ENCODE measurements at regions not wholly inside any gene's neighbourhood (a gene's known extent, or its start where the extent isn't known, plus 50 kb on each side); places are given as distances from the start of the nearest gene placed in this dataset.
"Not testable (repeated sequence)": the region's sequence is repeated elsewhere in the genome, so short reads cannot be mapped to it uniquely, and the experiment has no call there.

GRCh38 chr10:84607523-84607922 lies 279.1 kb downstream of the CCSER2 start:
- ATAC-seq (no peak), DNase-seq (ENCODE audit: low spot score in 2 of 2) (no peak)
- Mint-ChIP-seq H3K27ac (no peak overlapping the region), H3K9me3 (no peaks in the 10 kb centered on the region), H3K36me3 (no peaks in the 10 kb centered on the region)

DNA sequence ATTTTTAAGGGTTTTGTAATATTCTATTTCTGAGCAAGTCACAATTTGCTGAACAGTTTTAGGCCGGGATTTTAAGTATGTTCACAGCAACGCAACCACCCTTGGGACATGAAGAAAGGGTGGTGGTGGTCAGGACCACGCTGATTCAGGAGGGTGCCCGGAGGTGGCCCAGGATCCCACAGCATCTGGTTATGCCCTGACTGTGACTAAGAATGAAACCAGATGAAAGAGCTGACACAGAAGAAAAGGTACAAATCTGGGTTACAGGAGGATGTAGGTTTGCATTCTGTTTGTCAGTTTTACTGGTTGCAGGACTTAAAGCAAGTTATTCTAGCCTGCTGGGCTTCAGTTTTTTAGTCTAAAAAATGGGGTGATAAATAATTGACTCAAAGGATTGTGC lies 279.7 kb downstream of the CCSER2 start:
- Mint-ChIP-seq H3K27ac (no peak overlapping the region), H3K9me3 (no peaks in the 10 kb centered on the region), H3K36me3 (no peaks in the 10 kb centered on the region)
- DNase-seq (ENCODE audit: low spot score in 2 of 2) (no peak), ATAC-seq (peak; percentile 55 to 63)

GRCh38 chr10:84613336-84614021 lies 285.1 kb downstream of the CCSER2 start:
- Mint-ChIP-seq H3K9me3 (no peaks in the 10 kb centered on the region), H3K27ac (no peak overlapping the region), H3K36me3 (no peaks in the 10 kb centered on the region)
- ATAC-seq (peak in 1 of 2 donors; percentile 47), DNase-seq (ENCODE audit: low spot score in 2 of 2) (no peak)

DNA sequence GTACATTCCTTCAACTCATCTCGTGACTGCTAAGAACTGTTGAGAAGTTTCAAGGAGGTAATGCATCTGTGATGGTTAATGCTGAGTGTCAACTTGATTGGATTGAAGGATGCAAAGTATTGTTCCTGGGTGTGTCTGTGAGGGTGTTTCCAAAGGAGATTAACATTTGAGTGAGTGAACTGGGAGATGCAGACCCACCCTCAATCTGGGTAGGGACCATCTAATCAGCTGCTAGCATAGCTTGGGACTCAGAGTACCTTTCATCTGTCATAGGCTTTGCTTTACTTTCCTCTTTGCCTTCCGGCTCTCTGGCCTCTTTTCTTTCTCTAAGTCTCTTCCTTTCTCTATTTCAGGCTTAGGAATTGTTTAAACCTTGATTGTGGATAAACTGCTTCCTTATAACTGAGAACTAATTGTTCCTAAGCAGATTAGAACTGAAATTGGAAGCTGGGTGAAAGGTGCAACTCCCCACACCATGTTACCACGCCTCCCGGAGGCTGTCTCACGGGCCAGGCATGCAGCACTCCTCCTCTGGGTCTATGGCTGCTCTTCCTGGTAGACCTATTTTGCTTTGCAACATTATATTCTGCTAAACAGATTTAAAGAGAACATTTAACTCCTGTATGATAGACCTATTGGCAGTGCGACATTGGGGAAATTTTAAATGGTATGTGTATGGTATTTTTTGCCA lies 298.2 kb downstream of the CCSER2 start:
- no peak overlapping the region for H3K27ac Mint-ChIP-seq
- no peak for DNase-seq (ENCODE audit: low spot score in 2 of 2)
- ATAC-seq, result no peak
- no peaks in the 10 kb centered on the region for H3K9me3 Mint-ChIP-seq
- H3K36me3 Mint-ChIP-seq, result no peaks in the 10 kb centered on the region

DNA sequence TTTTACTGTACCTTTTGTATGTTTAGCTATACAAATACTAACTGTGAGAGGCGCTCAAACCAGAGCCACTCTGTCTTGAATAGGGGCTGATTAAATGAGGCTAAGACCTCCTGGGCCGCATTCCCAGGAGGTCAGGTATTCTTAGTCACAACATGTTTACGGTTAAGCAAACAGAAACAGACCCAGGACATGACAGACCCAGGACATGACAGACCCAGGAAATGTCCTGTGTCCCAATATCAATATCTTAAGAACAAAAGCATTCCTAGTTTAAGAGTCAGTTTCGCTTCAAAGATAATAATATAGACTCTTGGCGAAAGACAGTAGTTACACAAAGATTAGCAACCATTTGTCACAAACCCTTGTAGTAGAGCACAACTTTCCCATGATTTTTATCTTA lies 304.5 kb downstream of the CCSER2 start:
- H3K9me3 Mint-ChIP-seq, result no peaks in the 10 kb centered on the region
- ATAC-seq (no peak), DNase-seq (ENCODE audit: low spot score in 2 of 2) (no peak)
- H3K27ac Mint-ChIP-seq, result no peak overlapping the region
- no peaks in the 10 kb centered on the region for H3K36me3 Mint-ChIP-seq

DNA sequence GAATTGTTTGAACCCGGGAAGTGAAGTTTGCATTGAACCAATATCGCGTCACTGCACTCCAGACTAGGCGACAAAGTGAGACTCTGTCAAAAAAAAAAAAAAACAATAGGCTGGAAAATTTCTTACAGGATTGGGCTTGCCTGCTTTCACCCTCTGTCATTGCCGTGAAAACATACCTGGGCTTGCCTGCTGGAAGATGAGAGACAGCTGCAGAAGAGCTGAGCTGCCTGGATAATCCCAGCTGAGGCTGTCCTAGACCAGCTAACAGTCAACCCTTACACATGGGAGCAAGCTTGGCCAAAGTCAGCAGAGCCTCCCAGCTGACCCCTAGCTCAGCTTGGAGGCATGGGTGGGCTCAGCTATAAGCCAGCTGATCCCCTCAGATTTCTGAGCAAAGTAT lies 306.2 kb downstream of the CCSER2 start:
- no peak overlapping the region for H3K27ac Mint-ChIP-seq
- ATAC-seq (no peak), DNase-seq (ENCODE audit: low spot score in 2 of 2) (no peak)
- no peaks in the 10 kb centered on the region for H3K36me3 Mint-ChIP-seq
- H3K9me3 Mint-ChIP-seq, result no peaks in the 10 kb centered on the region

GRCh38 chr10:84650628-84651027 lies 322.2 kb downstream of the CCSER2 start:
- ATAC-seq; H3K9me3 Mint-ChIP-seq; H3K27ac Mint-ChIP-seq; DNase-seq (ENCODE audit: low spot score in 2 of 2); H3K36me3 Mint-ChIP-seq: not testable (repeated sequence)

- DNase-seq (ENCODE audit: low spot score in 2 of 2) (no peak), ATAC-seq (peak in 1 of 2 donors; percentile 32)
- Mint-ChIP-seq H3K27ac (no peak overlapping the region), H3K9me3 (no peaks in the 10 kb centered on the region), H3K36me3 (no peaks in the 10 kb centered on the region)
Measured at GRCh38 chr10:84654671-84655070, 326.3 kb downstream of the CCSER2 start.

DNA sequence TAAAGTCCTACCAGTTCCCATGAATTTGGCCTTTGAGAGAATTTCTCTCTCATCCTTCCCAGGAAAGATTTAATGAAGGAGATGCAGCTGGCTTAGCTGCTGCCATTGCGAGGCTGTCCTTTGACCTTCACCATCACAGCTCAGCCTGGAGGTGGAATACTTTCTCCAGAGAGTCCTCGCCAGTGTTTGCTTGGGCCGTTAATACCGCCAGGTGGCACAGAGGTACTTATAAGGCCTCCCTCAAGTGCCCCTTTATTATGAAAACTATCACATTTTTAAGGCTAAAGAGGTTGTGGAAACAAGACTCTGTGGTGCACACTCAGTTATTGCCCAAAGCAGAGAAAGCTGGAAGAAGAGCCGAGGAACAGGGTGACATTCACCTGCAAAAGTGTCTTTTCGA lies 330.6 kb downstream of the CCSER2 start:
- H3K27ac Mint-ChIP-seq, result no peak overlapping the region
- ATAC-seq (no peak), DNase-seq (ENCODE audit: low spot score in 2 of 2) (no peak)
- H3K36me3 Mint-ChIP-seq, result no peaks in the 10 kb centered on the region
- no peaks in the 10 kb centered on the region for H3K9me3 Mint-ChIP-seq

GRCh38 chr10:84659497-84660439 lies 331.4 kb downstream of the CCSER2 start:
- no peak overlapping the region for H3K27ac Mint-ChIP-seq
- no peaks in the 10 kb centered on the region for H3K9me3 Mint-ChIP-seq
- no peak for DNase-seq (ENCODE audit: low spot score in 2 of 2)
- no peak for ATAC-seq
- no peaks in the 10 kb centered on the region for H3K36me3 Mint-ChIP-seq

GRCh38 chr10:84660450-84661159 lies 332.2 kb downstream of the CCSER2 start:
- ATAC-seq (no peak), DNase-seq (ENCODE audit: low spot score in 2 of 2) (no peak)
- Mint-ChIP-seq H3K9me3 (no peaks in the 10 kb centered on the region), H3K36me3 (no peaks in the 10 kb centered on the region), H3K27ac (peak overlapping the region in 1 of 2 donors; percentile 32)

DNA sequence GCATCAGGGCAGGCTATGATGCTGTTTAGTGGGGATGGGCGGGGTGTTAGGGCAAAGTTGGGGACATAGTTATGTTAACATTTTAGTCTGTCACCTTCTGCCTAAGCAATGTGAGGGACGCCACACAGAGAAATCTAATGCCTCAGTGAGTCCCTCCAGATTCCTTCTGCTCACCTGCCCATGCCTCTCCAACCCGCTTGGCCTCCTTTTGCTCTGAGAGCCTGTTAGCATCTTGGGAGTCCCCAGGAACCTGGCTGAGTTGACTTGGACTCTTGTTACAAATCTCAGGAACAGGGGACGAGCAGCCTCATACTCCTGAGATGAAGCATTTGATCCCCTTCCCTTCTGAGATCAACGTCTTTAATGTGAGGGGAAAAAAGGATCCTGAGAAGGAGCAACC lies 336.8 kb downstream of the CCSER2 start:
- H3K9me3 Mint-ChIP-seq, result no peaks in the 10 kb centered on the region
- no peak overlapping the region for H3K27ac Mint-ChIP-seq
- no peak for DNase-seq (ENCODE audit: low spot score in 2 of 2)
- no peaks in the 10 kb centered on the region for H3K36me3 Mint-ChIP-seq
- no peak for ATAC-seq

- ATAC-seq, result peak in 1 of 2 donors; percentile 61
- peak in 1 of 2 donors; percentile 53 for DNase-seq (ENCODE audit: low spot score in 2 of 2)
Measured at GRCh38 chr10:84665883-84666463, 337.6 kb downstream of the CCSER2 start.

GRCh38 chr10:84668186-84668763 lies 339.9 kb downstream of the CCSER2 start:
- Mint-ChIP-seq H3K36me3 (no peaks in the 10 kb centered on the region), H3K27ac (no peak overlapping the region), H3K9me3 (no peaks in the 10 kb centered on the region)

More at GRCh38 chr10:84665883-84666463, 337.6 kb downstream of the CCSER2 start:
- H3K27ac Mint-ChIP-seq, result peak overlapping the region in 1 of 2 donors; percentile 6
- no peaks in the 10 kb centered on the region for H3K36me3 Mint-ChIP-seq
- H3K9me3 Mint-ChIP-seq, result no peaks in the 10 kb centered on the region

GRCh38 chr10:84675060-84675459 lies 346.7 kb downstream of the CCSER2 start:
- DNase-seq (ENCODE audit: low spot score in 2 of 2) (no peak), ATAC-seq (no peak)
- no peak overlapping the region for H3K27ac Mint-ChIP-seq
- no peaks in the 10 kb centered on the region for H3K9me3 Mint-ChIP-seq
- no peaks in the 10 kb centered on the region for H3K36me3 Mint-ChIP-seq

More at GRCh38 chr10:84668186-84668763, 339.9 kb downstream of the CCSER2 start:
- no peak for DNase-seq (ENCODE audit: low spot score in 2 of 2)
- ATAC-seq, result no peak

GRCh38 chr10:84676536-84676935 lies 348.1 kb downstream of the CCSER2 start:
- Mint-ChIP-seq H3K9me3 (no peaks in the 10 kb centered on the region), H3K36me3 (no peaks in the 10 kb centered on the region), H3K27ac (no peak overlapping the region)
- no peak for ATAC-seq
- no peak for DNase-seq (ENCODE audit: low spot score in 2 of 2)

Data from activated naive CD4-positive, alpha-beta T cell treated with anti-CD3 and anti-CD28 coated beads, Interleukin-2, amount 50 U/mL, for 72 hours (primary cell).